ENCODE measurements at regions not wholly inside any gene's neighbourhood (a gene's known extent, or its start where the extent isn't known, plus 50 kb on each side); places are given as distances from the start of the nearest gene placed in this dataset.

DNA sequence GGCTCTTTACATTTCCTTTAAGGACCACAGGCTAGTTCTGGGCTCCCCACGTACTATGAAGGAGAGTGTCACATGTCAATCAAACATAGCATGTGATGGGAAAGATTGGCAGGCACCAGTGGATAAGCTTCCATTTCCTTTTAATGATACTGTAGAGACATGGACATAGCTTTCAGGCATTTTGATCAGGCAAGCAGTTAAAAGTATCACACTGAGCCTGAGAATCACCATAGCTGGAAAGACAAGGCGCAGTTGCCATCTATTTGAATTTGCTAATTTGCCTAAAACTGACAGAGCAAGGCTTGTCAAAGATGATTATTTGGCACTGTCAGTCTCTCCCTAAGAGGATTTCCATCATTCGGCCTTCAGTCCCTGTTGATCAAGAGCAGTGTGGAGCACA lies 263.4 kb upstream of the TAC1 start:
- DNase-seq (ENCODE audit: low spot score): no peak

- no peak for DNase-seq (ENCODE audit: low spot score)
Measured at GRCh38 chr7:97470726-97471125, 261.2 kb upstream of the TAC1 start.

DNA sequence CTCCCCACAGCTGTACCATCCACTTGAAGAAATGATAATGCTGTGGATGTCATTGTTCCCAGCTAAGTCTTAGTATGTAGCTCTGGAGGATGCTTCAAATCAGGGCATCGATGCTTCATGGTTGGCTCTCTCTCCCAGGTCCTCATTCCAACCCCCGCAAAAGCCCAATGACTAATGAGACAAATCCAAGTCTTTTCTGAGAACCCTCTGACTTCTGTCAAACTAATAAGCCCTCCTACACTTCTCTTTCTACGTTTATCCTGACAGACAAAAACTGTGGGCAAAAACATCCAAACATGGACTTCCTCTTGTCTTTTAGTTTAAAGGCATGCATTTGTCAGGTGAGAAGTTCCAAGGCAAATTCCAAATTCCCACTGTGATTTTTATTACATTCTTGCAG lies 260.4 kb upstream of the TAC1 start:
- no peak for DNase-seq (ENCODE audit: low spot score)

DNA sequence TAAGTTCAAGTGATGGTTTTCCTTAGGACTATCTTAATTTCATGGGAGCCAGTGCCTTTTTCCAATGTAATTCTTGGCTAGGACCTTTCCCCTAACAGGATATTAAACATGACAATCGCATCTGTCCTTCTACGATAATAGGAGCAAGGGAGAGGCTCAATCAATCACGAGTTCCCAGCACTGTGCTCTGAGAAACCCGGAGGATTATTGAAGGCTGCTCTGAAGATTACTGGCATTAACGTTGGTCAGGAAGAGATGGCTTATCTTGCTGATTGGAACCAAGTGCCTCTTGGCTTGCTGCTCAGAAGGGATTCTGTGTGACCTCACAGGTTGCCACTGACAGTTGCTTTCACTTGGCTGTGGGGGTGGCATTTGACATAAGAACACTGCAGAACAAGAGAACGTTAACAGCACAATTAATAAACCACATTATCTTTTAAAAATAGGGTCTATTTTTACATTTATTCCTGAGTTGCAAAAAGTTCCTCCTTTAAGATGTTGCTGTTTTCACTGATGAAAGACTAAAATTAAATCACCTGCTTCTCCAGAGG lies 252.1 kb upstream of the TAC1 start:
- no peak for DNase-seq (ENCODE audit: low spot score)

DNA sequence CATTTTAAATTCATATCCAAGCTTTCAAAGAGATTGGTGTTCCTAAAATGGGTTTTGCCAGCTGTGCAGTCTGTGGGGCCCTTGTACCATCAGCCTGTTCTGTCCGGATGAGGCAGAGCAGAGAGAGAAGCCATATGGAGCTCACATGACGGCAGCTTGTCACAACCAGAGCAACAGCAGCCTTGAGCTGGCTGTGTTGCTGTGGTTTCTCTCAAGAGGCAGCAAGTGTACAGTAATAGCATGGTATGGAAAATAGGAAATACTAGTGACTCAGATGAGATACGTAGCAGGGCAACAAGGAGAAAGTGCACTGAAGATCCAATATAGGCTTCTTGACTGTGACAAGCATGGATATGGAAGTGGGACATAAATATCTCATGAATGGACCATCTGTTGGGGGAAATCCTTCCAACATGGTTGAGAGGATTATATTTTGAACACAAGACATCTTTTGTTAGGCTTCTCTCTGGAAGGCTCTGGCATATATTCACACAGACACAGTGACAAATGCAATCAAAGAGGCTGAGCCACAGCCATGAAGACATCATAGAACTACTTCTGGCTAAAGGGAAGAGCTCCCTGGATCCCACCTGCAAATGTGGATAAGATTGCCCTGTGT lies 251.0 kb upstream of the TAC1 start:
- no peak for DNase-seq (ENCODE audit: low spot score)

- no peak for DNase-seq (ENCODE audit: low spot score)
Measured at GRCh38 chr7:97495487-97495886, 236.4 kb upstream of the TAC1 start.

DNA sequence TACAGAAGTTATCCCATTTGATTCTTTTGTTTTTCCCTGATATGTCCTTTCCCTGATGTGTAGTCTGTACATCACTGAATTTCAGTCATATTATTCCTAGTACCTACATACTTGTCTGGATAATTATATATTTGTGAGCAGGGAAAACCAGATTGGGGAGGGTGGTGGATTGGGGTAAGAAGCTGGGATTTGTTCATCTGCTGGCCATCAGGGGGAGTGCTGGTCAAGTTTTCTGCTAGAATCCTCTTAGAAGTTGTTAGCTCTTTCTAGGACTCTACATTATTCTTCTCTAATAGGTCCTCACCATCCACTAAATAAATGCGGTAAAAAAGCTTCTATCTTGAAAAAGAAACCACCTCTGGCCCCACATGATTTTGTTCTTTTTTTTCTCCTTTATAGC lies 232.7 kb upstream of the TAC1 start:
- DNase-seq (ENCODE audit: low spot score): no peak

- no peak for DNase-seq (ENCODE audit: low spot score)
Measured at GRCh38 chr7:97503367-97504094, 228.4 kb upstream of the TAC1 start.

- DNase-seq (ENCODE audit: low spot score): no peak
Measured at GRCh38 chr7:97506728-97507127, 225.2 kb upstream of the TAC1 start.

- DNase-seq (ENCODE audit: low spot score): no peak
Measured at GRCh38 chr7:97512441-97513207, 219.3 kb upstream of the TAC1 start.

GRCh38 chr7:97513326-97513725 lies 218.6 kb upstream of the TAC1 start:
- no peak for DNase-seq (ENCODE audit: low spot score)

DNA sequence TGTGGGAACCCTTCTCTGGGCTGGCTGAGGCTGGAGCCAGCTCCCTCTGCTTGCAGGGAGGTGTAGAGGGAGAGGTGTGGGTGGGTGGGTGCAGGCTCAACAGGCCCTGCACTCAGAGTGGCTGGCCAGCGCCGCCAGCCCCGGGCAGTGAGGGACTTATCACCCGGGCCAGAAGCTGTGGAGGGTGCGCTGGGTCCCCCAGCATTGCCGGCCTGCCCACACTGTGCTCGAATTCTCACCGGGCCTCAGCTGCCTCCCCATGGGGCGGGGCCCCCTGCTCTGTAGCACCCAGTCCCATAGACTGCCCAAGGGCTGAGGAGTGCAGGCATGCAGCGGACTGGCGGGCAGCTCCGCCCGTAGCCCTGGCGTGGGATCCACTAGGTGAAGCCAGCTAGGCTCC lies 190.7 kb upstream of the TAC1 start:
- no peak for DNase-seq (ENCODE audit: low spot score)

DNA sequence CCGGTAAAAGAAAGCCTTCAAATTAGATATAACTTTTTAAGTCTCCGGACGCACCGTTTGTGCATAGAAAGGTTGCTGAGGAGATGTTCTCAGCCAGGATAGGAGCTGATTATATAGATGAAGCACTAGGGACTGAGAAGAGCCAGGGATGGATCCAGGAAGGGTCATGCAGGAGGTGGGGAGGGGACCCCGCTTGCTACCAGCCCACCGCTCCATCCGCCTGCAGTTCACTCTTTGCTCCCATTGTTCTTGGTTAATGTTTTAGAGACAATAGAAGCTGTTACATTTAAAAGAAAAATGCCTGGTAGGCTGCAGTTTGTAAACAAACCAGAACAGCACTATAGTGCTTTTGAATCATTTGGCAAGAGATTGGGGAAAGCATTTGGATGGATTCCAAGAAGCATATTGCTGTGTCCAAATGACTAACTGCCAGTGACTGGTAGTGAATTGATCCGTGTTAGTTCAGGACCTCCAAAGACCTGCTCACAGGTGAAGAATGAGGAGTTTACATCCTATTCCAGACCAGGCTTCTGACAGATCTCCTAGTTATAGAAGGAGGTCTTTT lies 175.9 kb upstream of the TAC1 start:
- DNase-seq (ENCODE audit: low spot score): no peak

- DNase-seq (ENCODE audit: low spot score): no peak
Measured at GRCh38 chr7:97565665-97566064, 166.2 kb upstream of the TAC1 start.

- DNase-seq (ENCODE audit: low spot score): no peak
Measured at GRCh38 chr7:97573065-97573464, 158.8 kb upstream of the TAC1 start.

DNA sequence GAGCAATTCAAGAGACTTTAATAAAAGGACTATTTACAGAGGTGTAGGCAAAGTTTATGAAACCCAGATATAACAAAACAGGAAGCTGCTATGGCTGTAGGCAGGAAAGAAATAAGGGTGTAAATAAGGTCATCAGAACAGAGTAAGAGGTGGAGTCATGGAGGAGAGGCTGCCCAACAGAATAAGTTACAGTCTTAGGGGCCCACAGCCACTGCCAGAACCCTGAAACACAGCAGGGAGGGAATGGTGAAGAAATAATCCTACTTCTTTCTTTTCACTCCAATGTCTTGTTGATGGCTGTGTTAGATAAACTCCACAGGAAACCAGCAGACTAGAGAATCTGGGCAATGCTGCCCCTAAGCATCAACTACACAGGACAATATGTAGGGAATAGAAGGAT lies 155.8 kb upstream of the TAC1 start:
- no peak for DNase-seq (ENCODE audit: low spot score)

- DNase-seq (ENCODE audit: low spot score): no peak
Measured at GRCh38 chr7:97578225-97578624, 153.7 kb upstream of the TAC1 start.

DNA sequence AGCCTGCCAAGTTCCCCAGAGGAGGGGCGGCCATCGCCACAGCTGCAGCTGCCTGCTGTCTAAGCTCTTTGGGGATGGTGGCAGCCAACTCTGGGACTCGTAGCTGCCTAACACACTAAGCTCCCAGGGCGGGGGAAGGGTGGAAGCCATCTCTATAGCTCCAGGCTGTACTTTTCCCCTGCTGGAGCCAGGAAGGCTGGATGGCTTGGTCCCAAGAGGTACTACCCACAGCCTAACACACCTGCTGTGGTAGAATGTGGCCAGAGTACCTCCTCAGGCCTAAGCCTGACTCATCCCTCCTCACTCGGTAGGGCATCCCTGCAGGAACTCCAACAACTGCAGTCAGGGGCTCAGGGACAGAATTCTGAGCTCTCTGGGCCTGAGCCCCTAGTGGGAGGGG lies 151.7 kb upstream of the TAC1 start:
- no peak for DNase-seq (ENCODE audit: low spot score)

GRCh38 chr7:97595439-97595838 lies 136.4 kb upstream of the TAC1 start:
- no peak for DNase-seq (ENCODE audit: low spot score)

GRCh38 chr7:97601931-97602457 lies 129.9 kb upstream of the TAC1 start:
- no peak for DNase-seq (ENCODE audit: low spot score)

DNA sequence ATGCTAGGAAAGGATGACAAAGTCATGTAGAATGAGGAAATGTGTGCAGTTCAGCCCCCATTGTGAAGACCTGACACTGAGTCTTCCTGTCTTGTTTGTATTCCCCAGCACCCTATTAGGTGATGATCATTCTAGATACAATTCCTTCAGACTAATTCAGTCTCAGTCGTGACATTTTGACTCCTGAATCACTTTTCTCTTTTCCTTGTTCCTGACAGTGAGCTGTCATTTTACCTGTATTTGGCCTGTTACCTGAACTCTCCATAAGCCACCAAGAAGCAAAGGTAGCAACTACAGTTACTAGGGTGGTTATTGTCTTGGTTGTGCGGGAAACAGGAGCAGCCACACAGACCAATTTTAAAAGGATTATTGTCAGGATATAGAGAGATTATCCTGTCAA lies 111.4 kb upstream of the TAC1 start:
- DNase-seq (ENCODE audit: low spot score): no peak

DNA sequence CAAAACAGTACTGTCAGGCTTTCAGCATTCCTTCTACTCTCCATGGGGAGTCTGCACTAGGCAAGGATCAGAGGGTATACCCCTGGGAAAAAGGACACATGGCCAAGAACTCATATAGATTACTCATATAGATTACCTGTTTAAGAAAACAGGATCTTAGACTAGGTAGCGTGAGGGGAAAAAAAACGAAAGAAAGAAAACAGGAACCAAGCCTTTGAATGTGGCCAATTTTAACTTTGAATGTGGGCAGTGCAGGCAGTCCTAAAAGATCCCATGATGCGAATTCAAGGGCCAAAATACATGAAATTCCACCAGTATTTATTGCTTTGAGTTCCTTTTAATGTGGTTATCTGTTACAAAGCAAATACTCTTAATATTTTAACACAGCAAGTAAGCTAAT lies 108.6 kb upstream of the TAC1 start:
- no peak for DNase-seq (ENCODE audit: low spot score)

DNA sequence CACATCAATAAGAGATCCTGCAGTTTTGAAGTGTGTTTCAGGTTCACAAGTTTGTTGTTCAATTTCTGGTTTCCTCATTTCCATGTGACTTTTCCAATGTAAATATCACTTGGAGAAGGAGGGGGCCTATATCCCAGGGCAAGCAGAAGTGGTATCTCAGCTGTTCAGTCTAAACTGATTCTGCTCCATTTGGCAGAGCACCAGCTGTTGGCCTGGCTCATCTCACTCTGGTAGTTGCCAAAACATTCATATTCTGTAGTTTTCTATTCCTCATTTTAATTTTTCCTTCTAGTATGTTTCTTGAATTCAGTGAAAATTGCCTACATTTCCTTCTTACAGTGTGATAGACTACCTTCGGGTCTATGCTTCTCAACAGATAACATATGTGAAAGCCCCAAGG lies 101.8 kb upstream of the TAC1 start:
- no peak for DNase-seq (ENCODE audit: low spot score)

All from kidney capillary endothelial cell (primary cell).